SH-SY5Y (cell line): ENCODE measurements at regions not wholly inside any gene's neighbourhood (a gene's known extent, or its start where the extent isn't known, plus 50 kb on each side); places are given as distances from the start of the nearest gene placed in this dataset.

Source experiments
- GATA2 ChIP-seq: IDR thresholded peaks from 2 replicates; pipeline ENCODE4 v1.6.1; 2011; ENCODE audit warnings: mild to moderate bottlenecking, low read depth, low read length
- GATA3 ChIP-seq: IDR thresholded peaks from 2 replicates; pipeline ENCODE4 v1.6.1; 2011; ENCODE audit warnings: low read depth, mild to moderate bottlenecking, low read length, moderate library complexity

DNA sequence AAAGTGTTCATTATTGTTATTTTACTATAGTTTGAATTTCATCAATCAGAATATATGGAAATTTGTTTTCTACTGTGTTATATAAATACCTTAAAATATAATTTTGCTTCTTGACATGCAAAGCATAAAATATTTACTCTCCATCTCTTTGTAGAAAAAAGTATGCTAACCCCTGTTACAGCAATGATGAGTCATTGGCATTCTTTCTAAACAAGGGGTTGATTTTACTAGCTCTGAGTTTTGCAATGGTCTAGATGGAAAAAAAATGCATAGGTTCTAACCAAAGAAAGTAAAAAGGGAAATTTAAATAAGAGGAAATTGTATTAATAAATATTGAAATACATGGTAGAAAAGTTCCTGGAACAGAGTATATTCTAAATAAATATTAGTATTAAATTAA lies 990.2 kb upstream of the ATXN7L3B start:
- no peak for TF ChIP-seq GATA3
- no peak for TF ChIP-seq GATA2

DNA sequence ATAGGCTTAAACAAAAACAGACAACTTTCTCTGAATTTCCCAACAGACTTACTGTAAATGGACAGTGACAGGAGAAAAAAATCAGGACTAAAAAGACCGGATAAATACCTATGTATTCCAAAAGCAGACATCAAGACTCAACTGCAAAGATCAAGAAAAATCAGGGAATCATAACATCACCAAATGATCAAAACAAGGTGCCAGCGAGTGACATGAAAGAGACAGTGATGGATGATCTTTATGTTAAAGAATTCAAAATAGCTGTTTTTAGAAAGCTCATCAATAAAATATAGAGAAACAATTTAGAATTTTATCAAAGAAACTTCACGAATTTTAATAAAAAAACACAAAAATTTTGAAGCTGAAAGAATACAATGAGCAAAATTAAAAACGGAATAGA lies 952.5 kb upstream of the ATXN7L3B start:
- TF ChIP-seq GATA2: no peak

DNA sequence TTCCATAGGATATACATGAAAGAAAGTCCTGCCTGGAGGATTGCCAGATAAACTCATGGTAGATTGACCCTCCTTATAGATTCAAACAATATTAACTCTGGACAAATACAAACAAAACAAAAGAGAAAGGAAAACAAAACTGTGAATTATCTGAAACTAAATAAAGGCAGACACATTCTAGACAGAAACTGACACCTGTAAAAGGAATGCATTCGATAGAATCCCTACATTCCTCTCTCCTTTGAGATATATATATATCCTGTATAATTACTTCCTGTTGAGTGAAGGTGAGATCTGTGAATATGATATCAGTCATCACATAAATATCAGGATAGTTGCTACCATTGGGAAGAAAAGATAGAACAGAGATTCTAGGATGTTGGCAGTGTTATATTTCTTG lies 948.4 kb upstream of the ATXN7L3B start:
- TF ChIP-seq GATA3: no peak
- TF ChIP-seq GATA2: no peak

DNA sequence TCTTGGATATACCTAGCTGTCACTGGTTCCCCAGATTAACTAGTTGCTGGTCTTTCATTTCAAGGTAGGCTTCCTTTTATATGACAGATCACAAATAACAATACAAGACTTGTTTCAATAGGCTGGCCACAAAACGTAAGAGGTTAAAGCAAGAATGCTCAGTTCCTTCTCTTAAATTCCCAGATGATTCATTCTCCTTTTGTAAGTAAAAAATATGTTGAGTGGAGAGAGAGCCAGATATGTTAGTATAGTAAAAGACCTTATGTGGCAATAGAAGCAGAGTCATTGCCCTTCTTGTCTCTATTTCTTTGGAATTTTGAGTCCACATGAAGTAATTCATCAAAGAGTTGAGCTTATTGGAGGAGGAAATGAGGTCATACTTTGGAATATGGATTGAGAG lies 939.0 kb upstream of the ATXN7L3B start:
- TF ChIP-seq GATA3: no peak
- no peak for TF ChIP-seq GATA2

DNA sequence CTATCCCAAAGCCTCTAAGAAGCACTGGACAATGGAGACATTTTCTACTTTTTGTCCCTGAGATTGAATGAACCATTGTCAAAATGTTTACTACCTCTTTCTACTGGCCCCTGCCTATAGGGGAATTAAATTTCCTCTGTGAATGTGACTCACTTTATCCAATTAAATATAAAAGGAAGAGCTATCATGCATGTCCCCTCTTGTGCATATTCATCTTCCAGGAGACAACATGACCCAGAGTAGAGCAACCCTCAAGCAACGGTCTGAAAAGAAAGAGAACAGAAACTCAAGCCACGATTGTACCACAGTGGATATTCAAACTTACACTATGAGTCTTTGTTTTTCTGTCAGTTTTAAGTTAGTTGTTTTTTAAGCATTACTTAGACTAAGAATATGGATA lies 938.4 kb upstream of the ATXN7L3B start:
- no peak for TF ChIP-seq GATA2
- no peak for TF ChIP-seq GATA3

DNA sequence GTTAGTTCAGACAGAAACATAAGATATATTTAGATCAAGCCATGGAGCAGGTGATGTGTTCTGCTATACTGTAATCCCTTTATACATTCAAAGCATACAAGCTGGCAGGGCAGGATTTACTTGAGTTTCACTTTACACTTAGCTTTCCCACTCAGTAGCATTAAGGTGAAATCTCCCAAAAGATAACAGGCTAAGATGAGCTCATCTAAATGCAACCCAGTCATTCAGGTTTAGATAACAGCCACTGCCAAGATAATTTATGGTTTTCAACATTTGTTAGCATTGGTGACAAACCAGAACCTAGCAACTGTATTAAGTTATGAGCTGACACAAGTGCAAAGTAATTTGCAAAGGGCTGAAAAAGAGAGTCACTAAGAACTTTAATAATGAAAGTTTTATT lies 925.1 kb upstream of the ATXN7L3B start:
- TF ChIP-seq GATA2: no peak

DNA sequence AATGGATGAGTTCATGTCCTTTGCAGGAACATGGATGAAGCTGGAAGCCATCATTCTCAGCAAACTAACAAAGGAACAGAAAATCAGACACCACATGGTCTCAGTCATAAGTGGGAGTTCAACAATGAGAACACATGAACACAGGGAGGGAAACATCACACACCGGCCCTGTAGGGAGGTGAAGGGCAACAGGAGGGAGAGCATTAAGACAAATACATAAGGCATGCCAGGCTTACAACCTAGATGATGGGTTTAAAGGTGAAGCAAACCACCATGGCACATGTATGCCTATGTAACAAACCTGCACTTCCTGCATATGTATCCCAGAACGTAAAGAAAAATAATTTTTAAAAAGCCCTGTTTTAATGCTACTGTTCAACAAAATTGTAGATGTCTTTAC lies 914.2 kb upstream of the ATXN7L3B start:
- TF ChIP-seq GATA3 (no peak), GATA2 (no peak)

DNA sequence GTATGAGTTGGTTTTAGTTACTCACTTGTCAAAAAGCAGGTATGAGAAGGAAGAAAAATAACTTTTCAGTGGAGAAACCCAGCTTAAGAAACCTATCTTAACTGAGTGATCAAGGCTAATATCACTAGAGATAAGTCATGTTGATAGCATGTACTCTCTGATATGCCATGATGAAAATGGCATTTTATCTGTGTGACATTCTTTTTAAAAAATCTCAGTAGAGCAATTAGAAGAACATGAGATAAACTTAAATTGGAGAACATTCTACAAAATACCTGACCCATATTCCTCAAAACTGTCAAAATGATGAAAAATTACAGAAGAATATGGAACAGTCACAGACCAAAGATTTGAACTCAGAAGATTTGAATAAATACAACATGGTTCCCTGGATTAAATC lies 912.4 kb upstream of the ATXN7L3B start:
- TF ChIP-seq GATA3 (no peak), GATA2 (no peak)

DNA sequence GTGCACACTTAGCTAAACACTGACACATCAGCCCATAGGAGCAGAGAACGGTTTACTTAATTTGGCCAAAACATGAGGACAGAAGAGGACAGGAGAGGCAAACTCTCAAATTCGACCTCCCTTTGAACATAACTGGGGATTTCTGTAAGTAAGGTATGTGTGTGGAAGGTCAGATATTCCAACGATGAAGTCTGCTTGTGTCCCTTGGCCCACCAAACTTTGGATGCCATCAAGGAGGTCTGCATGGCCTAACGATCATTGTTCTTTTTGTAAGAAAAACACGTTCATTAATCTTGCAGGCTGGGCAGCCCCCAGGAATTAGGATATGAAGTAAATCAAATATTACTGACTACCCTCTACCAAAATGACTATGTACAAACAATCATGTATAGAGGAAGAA lies 908.5 kb upstream of the ATXN7L3B start:
- no peak for TF ChIP-seq GATA2
- TF ChIP-seq GATA3: no peak

DNA sequence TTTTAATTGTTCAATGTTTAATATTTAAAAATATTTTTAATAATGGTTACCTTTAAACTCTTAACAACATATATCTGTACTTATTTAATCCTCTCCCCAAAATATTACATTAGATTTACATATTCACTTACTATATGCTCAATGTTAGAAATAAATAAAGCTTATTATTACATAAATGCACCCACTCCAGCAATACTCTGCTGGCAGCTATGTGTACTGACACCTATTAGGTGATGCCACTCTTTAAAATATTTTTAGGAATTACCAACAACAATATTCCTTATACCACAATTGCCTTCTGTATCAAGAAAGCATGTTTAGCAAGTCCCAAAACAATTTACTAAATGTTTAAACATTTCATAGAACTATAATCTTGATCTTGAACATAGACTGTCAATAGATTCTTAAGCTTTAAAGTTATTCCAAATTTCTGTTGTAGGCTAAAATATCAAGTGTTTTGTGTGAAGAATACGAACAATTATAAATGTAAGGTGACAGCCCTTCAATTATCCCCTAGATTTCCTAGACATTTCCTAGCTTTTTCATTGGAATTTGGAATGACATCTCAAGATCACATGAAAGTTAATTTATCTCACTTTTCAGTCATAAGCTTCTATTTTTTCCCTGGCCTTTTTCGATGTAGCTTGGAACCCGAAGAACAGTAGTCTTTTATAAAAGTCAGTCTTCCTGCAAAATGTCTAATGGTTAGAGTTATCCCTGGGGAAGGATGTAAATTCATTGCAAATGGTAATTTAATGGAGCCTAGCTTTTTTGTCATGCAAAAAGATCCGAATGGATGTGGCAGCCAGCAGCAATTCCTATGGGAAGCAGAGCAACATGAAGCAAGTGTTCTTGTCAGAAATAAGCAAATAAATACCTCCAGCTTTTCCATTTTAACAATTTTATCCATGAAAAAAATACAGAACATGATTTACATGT lies 907.5 kb upstream of the ATXN7L3B start:
- TF ChIP-seq GATA3 (no peak), GATA2 (no peak)

DNA sequence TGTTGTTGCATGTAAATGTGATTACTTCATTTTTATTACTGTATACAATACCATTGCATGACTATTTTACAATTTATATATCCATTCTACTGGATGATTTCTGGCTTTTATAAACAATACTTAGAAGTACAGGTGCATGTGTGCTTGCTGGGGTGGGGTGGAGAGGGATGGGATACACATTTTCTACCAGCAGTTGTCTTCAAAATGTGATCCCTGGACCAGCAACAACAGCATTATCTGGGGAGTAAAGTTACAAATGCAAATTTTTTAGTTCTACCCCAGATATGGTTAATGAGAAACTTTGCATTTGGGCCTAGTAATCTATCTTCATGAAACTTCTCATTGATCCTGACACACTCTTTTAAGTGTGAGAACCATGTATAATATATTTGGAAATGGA lies 905.4 kb upstream of the ATXN7L3B start:
- TF ChIP-seq GATA3 (no peak), GATA2 (no peak)

DNA sequence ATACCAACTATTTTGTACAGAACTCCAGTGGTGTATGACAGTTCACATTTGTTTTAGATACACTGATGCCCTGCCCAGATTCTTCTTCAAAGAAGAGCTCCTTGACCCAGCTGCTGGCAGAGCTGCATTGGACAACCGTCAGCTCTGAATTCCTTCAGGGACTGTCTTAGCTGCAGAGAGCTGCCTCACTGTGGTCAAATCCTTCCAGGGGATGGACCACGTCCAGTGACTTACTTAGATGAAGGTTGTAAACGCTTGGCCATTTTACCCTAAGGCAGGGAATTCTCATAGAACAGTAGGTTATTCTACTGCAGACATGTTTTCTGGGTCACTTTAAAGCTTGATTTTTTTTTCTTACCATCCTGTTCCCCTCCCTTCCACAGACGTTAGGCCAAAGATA lies 905.0 kb upstream of the ATXN7L3B start:
- TF ChIP-seq GATA2: no peak
- TF ChIP-seq GATA3: no peak

DNA sequence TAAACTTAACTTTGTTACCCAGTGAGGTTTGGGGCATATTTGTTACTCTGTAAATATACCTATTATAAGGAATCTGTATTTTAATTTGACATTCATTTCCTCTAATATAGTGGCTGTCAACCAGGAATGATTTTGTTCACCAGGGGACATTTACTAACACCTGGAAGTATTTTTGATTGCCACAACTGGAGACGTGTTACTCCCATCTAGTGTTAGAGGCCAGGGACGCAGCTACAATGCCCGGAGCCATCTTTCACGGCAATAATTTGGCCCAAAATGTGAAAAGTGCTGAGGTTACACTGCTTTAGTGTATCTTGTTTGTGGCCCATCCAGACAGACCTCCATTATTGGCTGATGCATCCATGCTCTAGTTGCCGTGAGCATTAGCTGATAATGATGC lies 881.3 kb upstream of the ATXN7L3B start:
- TF ChIP-seq GATA3: no peak
- TF ChIP-seq GATA2: no peak

DNA sequence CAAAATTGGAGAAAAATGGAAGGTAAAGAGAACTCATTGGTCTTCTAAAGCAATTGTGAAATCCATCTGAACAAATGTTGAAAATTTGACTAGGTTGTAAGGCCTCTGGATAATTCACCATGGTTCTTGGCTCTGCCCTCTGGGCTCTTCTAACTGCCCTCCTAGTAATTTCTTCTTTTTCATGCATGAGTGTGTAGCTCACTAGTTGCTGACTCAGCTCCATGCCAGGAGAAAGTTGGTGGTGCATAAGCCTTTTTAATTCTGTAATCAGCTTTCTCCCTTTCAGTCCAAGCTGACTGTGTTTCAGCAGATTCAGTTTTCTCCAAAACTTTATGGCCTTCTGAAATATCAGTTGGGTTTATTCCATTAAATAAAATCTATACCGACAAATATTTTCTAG lies 877.8 kb upstream of the ATXN7L3B start:
- TF ChIP-seq GATA2: no peak
- no peak for TF ChIP-seq GATA3

DNA sequence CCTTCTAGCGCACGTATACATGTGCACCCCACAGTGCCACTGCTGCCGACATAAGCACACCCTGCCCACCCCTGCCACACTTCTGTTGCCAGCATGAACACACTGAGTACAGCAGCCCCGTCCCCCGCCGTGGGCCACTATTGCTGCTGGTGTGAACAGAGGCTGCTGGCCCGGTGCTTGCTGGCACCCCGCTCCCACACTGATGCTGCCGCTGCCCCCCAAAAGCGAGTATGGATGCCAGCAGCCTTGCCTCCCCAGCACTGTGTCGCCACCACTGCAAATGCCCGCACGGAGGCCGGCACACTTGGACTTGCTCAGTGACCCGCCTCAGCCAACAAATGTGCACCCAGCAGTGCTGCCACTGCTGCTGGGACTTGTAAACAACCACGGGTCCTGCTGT lies 872.4 kb upstream of the ATXN7L3B start:
- no peak for TF ChIP-seq GATA3
- no peak for TF ChIP-seq GATA2

DNA sequence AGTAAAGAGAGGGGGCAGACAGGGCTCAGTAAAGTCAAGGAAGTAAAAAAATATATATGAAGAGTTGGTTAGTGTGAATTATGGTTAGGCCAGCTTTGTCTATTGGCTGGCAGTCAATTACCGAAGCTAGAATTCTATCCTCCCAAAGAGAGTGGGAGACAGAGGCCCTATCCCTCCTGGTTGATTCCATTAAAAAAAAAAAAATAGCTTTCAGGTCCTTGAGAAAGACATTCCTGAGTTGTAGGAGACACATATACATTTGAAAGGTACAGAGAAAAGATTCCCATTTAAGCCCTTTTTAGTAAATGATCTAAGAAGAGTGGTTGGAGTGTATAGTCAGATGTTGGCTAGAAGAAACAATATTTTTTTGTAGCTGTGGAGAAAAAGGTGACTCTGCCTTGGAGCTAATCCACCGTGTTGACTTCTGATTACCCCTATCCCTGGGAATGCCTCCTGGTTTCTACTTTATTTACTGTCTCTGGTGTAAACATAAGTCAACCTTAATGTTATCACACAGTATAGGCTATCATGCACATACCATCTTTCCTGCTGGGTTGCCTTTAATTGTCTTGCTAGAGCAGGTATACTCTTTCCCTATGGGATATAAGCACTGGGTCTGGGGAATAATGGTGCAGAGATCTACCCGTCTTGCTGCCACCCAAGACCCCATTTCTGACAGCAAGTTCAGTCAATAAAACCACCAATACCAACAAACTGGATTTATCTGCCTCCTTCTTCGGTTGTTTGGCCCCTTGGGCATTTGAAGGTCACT lies 859.9 kb upstream of the ATXN7L3B start:
- TF ChIP-seq GATA2: no peak
- no peak for TF ChIP-seq GATA3
